ENCODE measurements at regions not wholly inside any gene's neighbourhood (a gene's known extent, or its start where the extent isn't known, plus 50 kb on each side); places are given as distances from the start of the nearest gene placed in this dataset.

- ChIA-PET POLR2A (no interaction called here), CTCF (interaction anchor here (0.6 to 1.2 kb wide), 5 partner anchors 8 to 1488 kb away, joined by 3 to 5 read pairs (median 3); no protein-coding TSS in a partner anchor)
- H3K4me1 Mint-ChIP-seq, result peaks cover 18% of the 10 kb centered on the region
- no peak for ATAC-seq
- H3K4me3 Mint-ChIP-seq, result no peak overlapping the region
- DNase-seq, result no peak
- H3K9me3 Mint-ChIP-seq (ENCODE audit: low read depth), result no peaks in the 10 kb centered on the region
- intact Hi-C loops (cut with DNase I, micrococcal nuclease), result no loop called here
- H3K27ac Mint-ChIP-seq, result no peak overlapping the region
- H3K27me3 Mint-ChIP-seq, result no peaks in the 10 kb centered on the region
- peaks cover 3% of the 10 kb centered on the region for H3K36me3 Mint-ChIP-seq (ENCODE audit: low read depth)
Measured at GRCh38 chr10:28171468-28172222, 131.2 kb downstream of the MPP7 start.

- no peak overlapping the region for H3K4me3 Mint-ChIP-seq
- H3K27me3 Mint-ChIP-seq, result no peaks in the 10 kb centered on the region
- H3K27ac Mint-ChIP-seq, result no peak overlapping the region
- no peak for ATAC-seq
- no peaks in the 10 kb centered on the region for H3K9me3 Mint-ChIP-seq (ENCODE audit: low read depth)
- ChIA-PET CTCF (no interaction called here), POLR2A (no interaction called here)
- DNase-seq, result no peak
- H3K36me3 Mint-ChIP-seq (ENCODE audit: low read depth), result peaks cover under 1% of the 10 kb centered on the region
- intact Hi-C loops (cut with DNase I, micrococcal nuclease), result no loop called here
- peaks cover 7% of the 10 kb centered on the region for H3K4me1 Mint-ChIP-seq
Measured at GRCh38 chr10:28169525-28169924, 133.3 kb downstream of the MPP7 start.

- Mint-ChIP-seq H3K4me3 (no peak overlapping the region), H3K27ac (no peak overlapping the region), H3K4me1 (peaks cover 2% of the 10 kb centered on the region), H3K27me3 (no peaks in the 10 kb centered on the region), H3K36me3 (ENCODE audit: low read depth) (peaks cover 8% of the 10 kb centered on the region), H3K9me3 (ENCODE audit: low read depth) (peaks cover 4% of the 10 kb centered on the region)
- ATAC-seq (no peak), DNase-seq (no peak)
- intact Hi-C loops (cut with DNase I, micrococcal nuclease), result no loop called here
- CTCF ChIA-PET, result no interaction called here
- POLR2A ChIA-PET, result no interaction called here
Measured at GRCh38 chr10:28160866-28161405, 141.9 kb downstream of the MPP7 start.

GRCh38 chr10:28157379-28157778 is 145.5 kb downstream of the MPP7 start:
- intact Hi-C loops (cut with DNase I, micrococcal nuclease), result no loop called here
- DNase-seq (no peak), ATAC-seq (no peak)
- Mint-ChIP-seq H3K4me3 (no peak overlapping the region), H3K27me3 (no peaks in the 10 kb centered on the region), H3K9me3 (ENCODE audit: low read depth) (peaks cover 3% of the 10 kb centered on the region), H3K27ac (no peak overlapping the region), H3K36me3 (ENCODE audit: low read depth) (peaks cover 4% of the 10 kb centered on the region), H3K4me1 (peaks cover 11% of the 10 kb centered on the region)
- POLR2A ChIA-PET, result no interaction called here
- CTCF ChIA-PET, result interaction anchor here (0.6 to 0.8 kb wide), 3 partner anchors 9 to 846 kb away, joined by 3 read pairs; no protein-coding TSS in a partner anchor

- peaks cover 4% of the 10 kb centered on the region for H3K36me3 Mint-ChIP-seq (ENCODE audit: low read depth)
- intact Hi-C loops (cut with DNase I, micrococcal nuclease), result no loop called here
- no peak overlapping the region for H3K4me3 Mint-ChIP-seq
- DNase-seq, result no peak
- ChIA-PET POLR2A (no interaction called here), CTCF (no interaction called here)
- H3K4me1 Mint-ChIP-seq, result peaks cover 11% of the 10 kb centered on the region
- no peaks in the 10 kb centered on the region for H3K27me3 Mint-ChIP-seq
- H3K9me3 Mint-ChIP-seq (ENCODE audit: low read depth), result peaks cover 3% of the 10 kb centered on the region
- ATAC-seq, result no peak
- no peak overlapping the region for H3K27ac Mint-ChIP-seq
Measured at GRCh38 chr10:28155726-28156125, 147.1 kb downstream of the MPP7 start.

- ChIA-PET CTCF (interaction anchor here (1.4 kb wide), 1 partner anchor 24 kb away, joined by 4 read pairs; no protein-coding TSS in a partner anchor), POLR2A (no interaction called here)
- Mint-ChIP-seq H3K4me3 (no peak overlapping the region), H3K36me3 (ENCODE audit: low read depth) (peaks cover 6% of the 10 kb centered on the region), H3K4me1 (peaks cover 8% of the 10 kb centered on the region), H3K27ac (no peak overlapping the region), H3K27me3 (no peaks in the 10 kb centered on the region), H3K9me3 (ENCODE audit: low read depth) (no peaks in the 10 kb centered on the region)
- intact Hi-C loops (cut with DNase I, micrococcal nuclease), result no loop called here
- no peak for ATAC-seq
- DNase-seq, result no peak
Measured at GRCh38 chr10:28151636-28152035, 151.2 kb downstream of the MPP7 start.

- Mint-ChIP-seq H3K4me3 (no peak overlapping the region), H3K27ac (no peak overlapping the region), H3K27me3 (no peaks in the 10 kb centered on the region), H3K36me3 (ENCODE audit: low read depth) (peaks cover 6% of the 10 kb centered on the region), H3K9me3 (ENCODE audit: low read depth) (no peaks in the 10 kb centered on the region), H3K4me1 (peaks cover 8% of the 10 kb centered on the region)
- ChIA-PET POLR2A (no interaction called here), CTCF (interaction anchor here (0.6 to 1.5 kb wide), 4 partner anchors 30 to 92 kb away, joined by 3 to 4 read pairs (median 3); no protein-coding TSS in a partner anchor)
- no peak for ATAC-seq
- DNase-seq, result no peak
- intact Hi-C loops (cut with DNase I, micrococcal nuclease), result no loop called here
Measured at GRCh38 chr10:28149746-28150145, 150.9 kb upstream of the ODAD2 start.

GRCh38 chr10:28147706-28148105 is 148.8 kb upstream of the ODAD2 start:
- no peak for ATAC-seq
- DNase-seq, result no peak
- intact Hi-C loops (cut with DNase I, micrococcal nuclease), result no loop called here
- Mint-ChIP-seq H3K4me3 (no peak overlapping the region), H3K27me3 (no peaks in the 10 kb centered on the region), H3K4me1 (no peaks in the 10 kb centered on the region), H3K27ac (no peak overlapping the region), H3K9me3 (ENCODE audit: low read depth) (no peaks in the 10 kb centered on the region), H3K36me3 (ENCODE audit: low read depth) (peaks cover 10% of the 10 kb centered on the region)
- POLR2A ChIA-PET, result no interaction called here
- CTCF ChIA-PET, result no interaction called here

GRCh38 chr10:28139138-28139537 is 140.3 kb upstream of the ODAD2 start:
- Mint-ChIP-seq H3K27me3 (no peaks in the 10 kb centered on the region), H3K4me3 (no peak overlapping the region), H3K36me3 (ENCODE audit: low read depth) (peaks cover 32% of the 10 kb centered on the region), H3K9me3 (ENCODE audit: low read depth) (peaks cover 10% of the 10 kb centered on the region), H3K27ac (no peak overlapping the region), H3K4me1 (peaks cover 3% of the 10 kb centered on the region)
- CTCF ChIA-PET, result interaction anchor here (1.4 kb wide), 1 partner anchor 12 kb away, joined by 4 read pairs; no protein-coding TSS in a partner anchor
- intact Hi-C loops (cut with DNase I, micrococcal nuclease), result no loop called here
- ATAC-seq (no peak), DNase-seq (no peak)
- POLR2A ChIA-PET, result no interaction called here

- Mint-ChIP-seq H3K36me3 (ENCODE audit: low read depth) (peaks cover 34% of the 10 kb centered on the region), H3K4me3 (no peak overlapping the region), H3K9me3 (ENCODE audit: low read depth) (peaks cover 10% of the 10 kb centered on the region), H3K4me1 (peaks cover 3% of the 10 kb centered on the region), H3K27me3 (no peaks in the 10 kb centered on the region), H3K27ac (no peak overlapping the region)
- ChIA-PET CTCF (interaction anchor here (0.6 to 1.4 kb wide), 2 partner anchors 13 to 30 kb away, joined by 3 to 4 read pairs; no protein-coding TSS in a partner anchor), POLR2A (no interaction called here)
- intact Hi-C loops (cut with DNase I, micrococcal nuclease), result no loop called here
- no peak for ATAC-seq
- DNase-seq, result no peak
Measured at GRCh38 chr10:28137907-28138880, 139.3 kb upstream of the ODAD2 start.

- Mint-ChIP-seq H3K9me3 (ENCODE audit: low read depth) (peaks cover 12% of the 10 kb centered on the region), H3K27ac (no peak overlapping the region), H3K4me1 (peaks cover 3% of the 10 kb centered on the region), H3K4me3 (no peak overlapping the region), H3K27me3 (no peaks in the 10 kb centered on the region), H3K36me3 (ENCODE audit: low read depth) (peaks cover 40% of the 10 kb centered on the region)
- ATAC-seq, result no peak
- intact Hi-C loops (cut with DNase I, micrococcal nuclease), result no loop called here
- DNase-seq, result no peak
- POLR2A ChIA-PET, result no interaction called here
- CTCF ChIA-PET, result interaction anchor here (1.1 kb wide), 1 partner anchor 106 kb away, joined by 3 read pairs; no protein-coding TSS in a partner anchor
Measured at GRCh38 chr10:28135258-28135657, 136.4 kb upstream of the ODAD2 start.
